Astrocyte of the spinal cord (primary cell): ENCODE measurements at regions not wholly inside any gene's neighbourhood (a gene's known extent, or its start where the extent isn't known, plus 50 kb on each side); places are given as distances from the start of the nearest gene placed in this dataset.

Experiments used
- DNase-seq: peaks from one replicate; pipeline ENCODE4 v3.0.0; 2011; ENCODE audit warnings: low read depth, low spot score
- H3K4me3 ChIP-seq: 2 replicates; pipeline ENCODE4 v1.5.1; 2011; ENCODE audit warnings: low read depth, mild to moderate bottlenecking, low read length, moderate library complexity
- CTCF ChIP-seq: IDR thresholded peaks from 2 replicates; pipeline ENCODE4 v1.5.1; 2012; ENCODE audit warnings: low read depth, mild to moderate bottlenecking, low read length, inconsistent platforms
- in situ Hi-C: cut with HindIII; loops from 2 replicates; pipeline ENCODE4 v1.10.0; 2017; ENCODE audit warnings: low sequenced_read_pairs

GRCh38 chr1:29497395-29498125, 261.2 kb downstream of the PTPRU start:
- no peak for TF ChIP-seq CTCF
- no peak overlapping the region for H3K4me3 ChIP-seq
- in situ Hi-C loops = no loop called here
- DNase-seq = no peak

- H3K4me3 ChIP-seq = no peak overlapping the region
- DNase-seq = no peak
- TF ChIP-seq CTCF = no peak
- in situ Hi-C loops = no loop called here
Measured at GRCh38 chr1:29496701-29497100, 260.4 kb downstream of the PTPRU start.

- in situ Hi-C loops = no loop called here
- TF ChIP-seq CTCF = no peak
- no peak overlapping the region for H3K4me3 ChIP-seq
- DNase-seq = no peak
Measured at GRCh38 chr1:29490204-29490934, 254.0 kb downstream of the PTPRU start.

GRCh38 chr1:29489471-29489870, 253.1 kb downstream of the PTPRU start:
- DNase-seq = no peak
- no peak for TF ChIP-seq CTCF
- in situ Hi-C loops = no loop called here
- no peak overlapping the region for H3K4me3 ChIP-seq

- no peak for TF ChIP-seq CTCF
- no peak overlapping the region for H3K4me3 ChIP-seq
- in situ Hi-C loops = no loop called here
- DNase-seq = no peak
Measured at GRCh38 chr1:29488794-29489311, 252.5 kb downstream of the PTPRU start.

- TF ChIP-seq CTCF = no peak
- no peak for DNase-seq
- H3K4me3 ChIP-seq = no peak overlapping the region
- in situ Hi-C loops = no loop called here
Measured at GRCh38 chr1:29488086-29488793, 251.9 kb downstream of the PTPRU start.
